ENCODE measurements at regions not wholly inside any gene's neighbourhood (a gene's known extent, or its start where the extent isn't known, plus 50 kb on each side); places are given as distances from the start of the nearest gene placed in this dataset.
A peak's percentile ranks its signal among the peaks of the same experiment; 100 is the strongest.

DNA sequence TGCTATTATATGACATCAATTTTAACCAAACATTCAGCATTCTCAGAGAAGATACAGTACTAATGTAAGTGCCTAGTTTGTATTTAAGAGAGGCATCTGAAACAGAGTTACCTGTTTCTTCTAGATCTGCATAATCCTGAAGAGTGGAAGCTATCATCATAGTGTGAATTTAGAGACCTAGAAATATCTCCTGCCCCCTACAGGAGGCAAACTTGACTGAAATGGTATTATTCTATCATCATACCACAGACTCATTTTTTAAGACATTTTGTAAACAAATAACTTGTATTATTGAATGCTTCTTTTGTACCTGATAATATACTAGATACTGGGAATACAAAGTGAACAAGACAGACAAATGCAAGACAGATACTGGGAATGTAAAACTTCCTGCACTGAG is 216.8 kb upstream of the RPS23 start:
- TF ChIP-seq, protein P1, sequence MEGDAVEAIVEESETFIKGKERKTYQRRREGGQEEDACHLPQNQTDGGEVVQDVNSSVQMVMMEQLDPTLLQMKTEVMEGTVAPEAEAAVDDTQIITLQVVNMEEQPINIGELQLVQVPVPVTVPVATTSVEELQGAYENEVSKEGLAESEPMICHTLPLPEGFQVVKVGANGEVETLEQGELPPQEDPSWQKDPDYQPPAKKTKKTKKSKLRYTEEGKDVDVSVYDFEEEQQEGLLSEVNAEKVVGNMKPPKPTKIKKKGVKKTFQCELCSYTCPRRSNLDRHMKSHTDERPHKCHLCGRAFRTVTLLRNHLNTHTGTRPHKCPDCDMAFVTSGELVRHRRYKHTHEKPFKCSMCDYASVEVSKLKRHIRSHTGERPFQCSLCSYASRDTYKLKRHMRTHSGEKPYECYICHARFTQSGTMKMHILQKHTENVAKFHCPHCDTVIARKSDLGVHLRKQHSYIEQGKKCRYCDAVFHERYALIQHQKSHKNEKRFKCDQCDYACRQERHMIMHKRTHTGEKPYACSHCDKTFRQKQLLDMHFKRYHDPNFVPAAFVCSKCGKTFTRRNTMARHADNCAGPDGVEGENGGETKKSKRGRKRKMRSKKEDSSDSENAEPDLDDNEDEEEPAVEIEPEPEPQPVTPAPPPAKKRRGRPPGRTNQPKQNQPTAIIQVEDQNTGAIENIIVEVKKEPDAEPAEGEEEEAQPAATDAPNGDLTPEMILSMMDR (conservative IDR thresholded peaks at IDR 0.05; ENCODE audit: low read length): peak; percentile 57
- no peak for TF ChIP-seq EZH2phosphoT487 (IDR thresholded peaks at IDR 0.05; ENCODE audit: borderline replicate concordance, low read depth, low read length)
